Endothelial cell of umbilical vein (primary cell): ENCODE measurements at regions not wholly inside any gene's neighbourhood (a gene's known extent, or its start where the extent isn't known, plus 50 kb on each side); places are given as distances from the start of the nearest gene placed in this dataset.

ENCODE experiments used
- BruUV-seq: library from RNA; stranded (reverse); fragments of 400-500 nt; replicated peaks from 2 replicates; lab custom pipeline; 2021; lab: Mats Ljungman, UMichigan
- CTCF ChIA-PET: fragments of 300-600, 350-600 bp; sonication (Branson Sonifier 250); formaldehyde crosslinking; loops from one replicate; lab custom pipeline; 2021; ENCODE audit warnings: antibody characterized with exemption, inconsistent platforms; lab: Charles Lee
- POLR2A ChIA-PET: fragments of 300-600, 350-600 bp; sonication (Branson Sonifier 250); formaldehyde crosslinking; loops from one replicate; lab custom pipeline; 2021; ENCODE audit warnings: antibody characterized with exemption, inconsistent platforms; lab: Charles Lee
- DNase-seq: peaks from one replicate; pipeline ENCODE4 v3.0.0-alpha.2; 2011; ENCODE audit warnings: low read depth, low spot score
- FAIRE-seq: peaks from 2 replicates; lab custom pipeline; 2011; peaks lifted over from hg19 to GRCh38; lab: Jason Lieb, UNC
- H2AFZ ChIP-seq: 2 replicates; pipeline ENCODE4 v1.6.0; 2012; ENCODE audit warnings: low read depth, low read length, control low read depth, inconsistent platforms
- H3K27ac ChIP-seq: 2 replicates; pipeline ENCODE4 v1.5.1; 2011; ENCODE audit warnings: low read depth, mild to moderate bottlenecking, control low read depth, low read length, moderate library complexity; ENCODE audit not compliant: insufficient read depth
- H3K27me3 ChIP-seq, 2 experiments: 2 replicates each; pipeline versions ENCODE4 v1.6.0 to v1.6.1; 2011; ENCODE audit warnings: low read length in 2 of 2, mixed read lengths in 1 of 2; ENCODE audit not compliant: control insufficient read depth in 2 of 2, insufficient read depth in 2 of 2
- H3K36me3 ChIP-seq, 2 experiments: 2 replicates in 1 of 2; 3 replicates in 1 of 2; pipeline ENCODE4 v1.5.1; 2011; ENCODE audit warnings: low read length in 2 of 2, mild to moderate bottlenecking in 1 of 2, moderate library complexity in 1 of 2; ENCODE audit not compliant: control insufficient read depth in 2 of 2, insufficient read depth in 2 of 2; ENCODE audit errors: extremely low read depth in 1 of 2
- H3K4me1 ChIP-seq: 3 replicates; pipeline ENCODE4 v1.5.1; 2011; ENCODE audit warnings: mild to moderate bottlenecking, low read length; ENCODE audit not compliant: control insufficient read depth, insufficient read depth; ENCODE audit errors: extremely low read depth
- H3K4me2 ChIP-seq: 2 replicates; pipeline ENCODE4 v1.6.1; 2011; ENCODE audit warnings: low read length, control low read depth, mixed read lengths; ENCODE audit not compliant: insufficient read depth
- H3K4me3 ChIP-seq, 3 experiments: fragments of 200-600 bp in 1 of 3; sonication (generic), shearing (Covaris generic) in 1 of 3; replicated peaks in 1 of 3; 2 replicates each; pipeline ENCODE4 v1.5.1; 2011 to 2016; ENCODE audit warnings: control low read depth in 3 of 3, low read length in 3 of 3, mild to moderate bottlenecking in 2 of 3, inconsistent platforms in 1 of 3, low read depth in 1 of 3, moderate library complexity in 1 of 3; ENCODE audit not compliant: insufficient read depth in 1 of 3
- H3K79me2 ChIP-seq: 2 replicates; pipeline ENCODE4 v1.6.0; 2012; ENCODE audit warnings: low read length, inconsistent platforms; ENCODE audit not compliant: control insufficient read depth, insufficient read depth
- H3K9ac ChIP-seq: replicated peaks from 2 replicates; pipeline ENCODE3; 2011; ENCODE audit warnings: low read length, control low read depth; ENCODE audit not compliant: insufficient read depth; ENCODE audit errors: extremely low read depth
- H3K9me1 ChIP-seq: replicated peaks from 3 replicates; pipeline ENCODE4 v1.6.0; 2011; ENCODE audit warnings: mild to moderate bottlenecking, low read length; ENCODE audit not compliant: control insufficient read depth, insufficient read depth; ENCODE audit errors: extremely low read depth
- H3K9me3 ChIP-seq: replicated peaks from 2 replicates; pipeline ENCODE4 v1.5.1; 2012; ENCODE audit warnings: low read length, inconsistent platforms; ENCODE audit not compliant: control insufficient read depth, insufficient read depth
- H4K20me1 ChIP-seq: replicated peaks from 2 replicates; pipeline ENCODE3; 2011; ENCODE audit warnings: mild to moderate bottlenecking, low read length; ENCODE audit not compliant: control insufficient read depth, insufficient read depth; ENCODE audit errors: extremely low read depth
- CTCF ChIP-seq, 2 donors: IDR thresholded peaks; 1 replicate in 1 of 2; 2 replicates in 1 of 2; pipeline ENCODE4 v1.5.1; 2011; ENCODE audit warnings: low read length in 2 of 2, mild to moderate bottlenecking in 2 of 2, moderate library complexity in 2 of 2, control low read depth in 1 of 2, inconsistent platforms in 1 of 2, low read depth in 1 of 2; ENCODE audit not compliant: insufficient read depth in 1 of 2; ENCODE audit errors: extremely low read depth in 1 of 2
- FOS ChIP-seq: IDR thresholded peaks from 2 replicates; pipeline ENCODE4 v1.6.1; 2011; ENCODE audit warnings: mild to moderate bottlenecking, low read length, moderate library complexity, borderline replicate concordance; ENCODE audit not compliant: insufficient read depth
- JUN ChIP-seq: IDR thresholded peaks from 2 replicates; pipeline ENCODE4 v1.6.1; 2011; ENCODE audit warnings: borderline replicate concordance, low read depth; ENCODE audit not compliant: insufficient read length, insufficient read depth
- MAX ChIP-seq: IDR thresholded peaks from 2 replicates; pipeline ENCODE4 v1.6.1; 2011; ENCODE audit not compliant: insufficient read depth, insufficient read length
- POLR2A ChIP-seq: IDR thresholded peaks from 2 replicates; pipeline ENCODE4 v1.6.1; 2012; ENCODE audit warnings: low read depth, mild to moderate bottlenecking, control low read depth, low read length
- dilution Hi-C: fragments of 300-500 bp; cut with MboI; formaldehyde crosslinking; loops from one replicate; pipeline ENCODE4 v1.15.0; 2019; ENCODE audit warnings: low sequenced_read_pairs; ENCODE audit not compliant: extremely low pct_ligation_motif_present
- intact Hi-C: fragments of 100-400 bp; cut with micrococcal nuclease; formaldehyde crosslinking; loops from one replicate; pipeline ENCODE4 v1.10.0; 2022

DNA sequence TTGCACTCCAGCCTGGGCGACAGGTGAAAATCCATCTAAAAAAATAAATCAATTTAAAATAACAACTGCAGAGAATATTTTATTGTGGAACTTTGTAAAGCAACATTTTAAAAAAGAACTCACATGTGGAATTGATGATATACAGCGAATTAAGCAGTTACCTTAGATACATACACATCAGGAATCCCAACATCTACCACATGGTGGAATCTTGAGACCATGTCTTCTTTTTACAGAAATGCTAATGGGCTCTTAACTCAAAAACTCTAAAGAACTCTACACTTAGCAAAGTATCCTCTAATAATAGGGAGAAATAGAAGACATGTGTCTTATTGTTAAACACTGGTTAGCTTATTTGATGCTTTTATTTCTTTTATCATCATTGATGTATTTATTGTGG is 373.6 kb downstream of the CDH7 start:
- no peaks in the 10 kb centered on the region for H3K27me3 ChIP-seq
- no peak overlapping the region for H3K9ac ChIP-seq
- no peak overlapping the region for H3K27ac ChIP-seq
- no peak overlapping the region for H3K4me2 ChIP-seq
- TF ChIP-seq MAX: no peak
- no peak for TF ChIP-seq JUN
- no peaks in the 10 kb centered on the region for H3K4me1 ChIP-seq
- intact Hi-C loops: no loop called here
- dilution Hi-C loops: no loop called here
- BruUV-seq: no TSS peak
- H3K79me2 ChIP-seq: no peaks in the 10 kb centered on the region
- no peak for DNase-seq
- POLR2A ChIA-PET: no interaction called here
- peaks cover 4% of the 10 kb centered on the region for H3K9me3 ChIP-seq
- H3K9me1 ChIP-seq: no peaks in the 10 kb centered on the region
- no peaks in the 10 kb centered on the region for H3K36me3 ChIP-seq
- CTCF ChIA-PET: no interaction called here
- no peak overlapping the region for H3K4me3 ChIP-seq
- no peaks in the 10 kb centered on the region for H4K20me1 ChIP-seq
- FAIRE-seq: no peak
- H2AFZ ChIP-seq: no peak overlapping the region

DNA sequence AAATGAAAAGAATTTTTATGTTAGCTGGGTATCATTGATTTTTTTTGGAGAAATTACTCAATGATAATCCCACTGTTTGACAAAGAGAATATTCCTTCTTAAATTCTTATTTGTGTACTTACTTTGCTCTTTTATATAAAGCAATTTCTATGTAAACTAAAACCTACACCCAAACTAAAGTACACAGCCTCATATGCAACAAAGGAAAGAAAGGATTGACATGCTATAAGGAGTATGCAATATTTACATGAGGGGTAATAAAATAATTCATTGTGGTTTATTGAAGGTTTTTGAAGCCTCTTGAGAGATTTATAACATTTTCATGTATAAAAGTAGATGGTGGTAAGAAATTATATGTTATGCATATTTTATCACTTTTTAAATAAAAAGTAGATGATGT is 368.5 kb downstream of the CDH7 start:
- Histone ChIP-seq H3K4me2 (no peak overlapping the region), H3K9ac (no peak overlapping the region), H3K36me3 (no peaks in the 10 kb centered on the region), H3K79me2 (no peaks in the 10 kb centered on the region), H3K4me1 (no peaks in the 10 kb centered on the region), H3K4me3 (no peak overlapping the region), H3K9me3 (peaks cover 4% of the 10 kb centered on the region), H2AFZ (no peak overlapping the region), H4K20me1 (no peaks in the 10 kb centered on the region), H3K27ac (no peak overlapping the region), H3K27me3 (no peaks in the 10 kb centered on the region), H3K9me1 (no peaks in the 10 kb centered on the region)
- CTCF ChIA-PET: no interaction called here
- TF ChIP-seq POLR2A (no peak), FOS (no peak), MAX (no peak), CTCF (IDR thresholded peaks at IDR 0.05; ENCODE audit: extremely low read depth in 1 of 2, insufficient read depth in 1 of 2, low read depth in 1 of 2, low read length in 2 of 2) (no peak)
- intact Hi-C loops (no loop called here), dilution Hi-C loops (no loop called here)
- DNase-seq (no peak), FAIRE-seq (no peak)
- POLR2A ChIA-PET: no interaction called here
- no TSS peak for BruUV-seq
